Loucy (cell line): ENCODE measurements at regions not wholly inside any gene's neighbourhood (a gene's known extent, or its start where the extent isn't known, plus 50 kb on each side); places are given as distances from the start of the nearest gene placed in this dataset.

ENCODE experiments used
- H2AFZ ChIP-seq: fragments of 200-600 bp; sonication (generic); 2 replicates; pipeline ENCODE4 v1.6.0; 2016; ENCODE audit warnings: antibody characterized with exemption, mild to moderate bottlenecking, low read length, moderate library complexity
- H3F3A ChIP-seq: fragments of 200-600 bp; 2 replicates; pipeline ENCODE4 v1.6.0; 2016; ENCODE audit warnings: antibody characterized with exemption, low read depth, mild to moderate bottlenecking
- H3K27me3 ChIP-seq: fragments of 200-600 bp; sonication (generic); 2 replicates; pipeline ENCODE4 v1.6.1; 2014; ENCODE audit warnings: low read length, mild to moderate bottlenecking; ENCODE audit not compliant: insufficient read depth, poor library complexity, severe bottlenecking
- H3K36me3 ChIP-seq: fragments of 200-600 bp; sonication (generic); 2 replicates; pipeline ENCODE4 v1.6.1; 2016; ENCODE audit warnings: low read length; ENCODE audit not compliant: insufficient read depth
- H3K4me1 ChIP-seq: fragments of 200-600 bp; sonication (generic); 2 replicates; pipeline ENCODE4 v1.5.1; 2014; ENCODE audit warnings: low read length, mild to moderate bottlenecking; ENCODE audit not compliant: insufficient read depth, poor library complexity, severe bottlenecking
- H3K4me2 ChIP-seq: fragments of 200-600 bp; sonication (generic); 2 replicates; pipeline ENCODE4 v1.6.0; 2014; ENCODE audit warnings: antibody characterized with exemption, low read length, low read depth, mild to moderate bottlenecking; ENCODE audit not compliant: poor library complexity, severe bottlenecking
- H3K4me3 ChIP-seq: fragments of 200-600 bp; sonication (generic); 2 replicates; pipeline ENCODE4 v1.5.1; 2014; ENCODE audit warnings: low read length, mild to moderate bottlenecking, mixed read lengths; ENCODE audit not compliant: poor library complexity, severe bottlenecking
- H3K79me2 ChIP-seq: fragments of 200-600 bp; sonication (generic); 2 replicates; pipeline ENCODE4 v1.6.1; 2014; ENCODE audit warnings: low read length; ENCODE audit not compliant: insufficient read depth
- H3K9ac ChIP-seq: fragments of 200-600 bp; sonication (generic); 2 replicates; pipeline ENCODE4 v1.6.0; 2014; ENCODE audit warnings: mild to moderate bottlenecking, low read depth, low read length, moderate library complexity; ENCODE audit not compliant: poor library complexity, severe bottlenecking
- H3K9me2 ChIP-seq: fragments of 200-600 bp; sonication (generic); replicated peaks from 2 replicates; pipeline ENCODE4 v1.6.1; 2016; ENCODE audit warnings: low read depth, low read length, mixed read lengths
- H3K9me3 ChIP-seq: fragments of 200-600 bp; sonication (generic); 2 replicates; pipeline ENCODE4 v1.6.1; 2014; ENCODE audit warnings: mild to moderate bottlenecking, antibody characterized with exemption, low read length, low read depth; ENCODE audit not compliant: insufficient read depth
- H4K20me1 ChIP-seq: fragments of 200-600 bp; sonication (generic); 2 replicates; pipeline ENCODE4 v1.6.0; 2014; ENCODE audit warnings: antibody characterized with exemption, low read length, mild to moderate bottlenecking; ENCODE audit not compliant: insufficient read depth, poor library complexity, severe bottlenecking
- CTCF ChIP-seq: fragments of 200-600 bp; sonication (generic); conservative IDR thresholded peaks from 2 replicates; pipeline ENCODE4 v1.5.1; 2014; ENCODE audit warnings: mild to moderate bottlenecking, antibody characterized with exemption, low read length
- EZH2phosphoT487 ChIP-seq: fragments of 200-600 bp; IDR thresholded peaks from 2 replicates; pipeline ENCODE4 v1.6.1; 2018; ENCODE audit warnings: antibody characterized with exemption, mild to moderate bottlenecking, moderate library complexity, borderline replicate concordance

GRCh38 chr2:15828576-15828975 lies 111.8 kb upstream of the MYCN start:
- Histone ChIP-seq H2AFZ (no peak overlapping the region), H3K9me2 (no peaks in the 10 kb centered on the region), H4K20me1 (no peaks in the 10 kb centered on the region), H3K9ac (no peak overlapping the region), H3K4me1 (no peaks in the 10 kb centered on the region), H3K36me3 (no peaks in the 10 kb centered on the region), H3K9me3 (no peaks in the 10 kb centered on the region), H3K4me2 (no peak overlapping the region), H3K79me2 (no peaks in the 10 kb centered on the region), H3F3A (no peaks in the 10 kb centered on the region), H3K27me3 (no peaks in the 10 kb centered on the region), H3K4me3 (no peak overlapping the region)
- no peak for TF ChIP-seq EZH2phosphoT487
- no peak for TF ChIP-seq CTCF

DNA sequence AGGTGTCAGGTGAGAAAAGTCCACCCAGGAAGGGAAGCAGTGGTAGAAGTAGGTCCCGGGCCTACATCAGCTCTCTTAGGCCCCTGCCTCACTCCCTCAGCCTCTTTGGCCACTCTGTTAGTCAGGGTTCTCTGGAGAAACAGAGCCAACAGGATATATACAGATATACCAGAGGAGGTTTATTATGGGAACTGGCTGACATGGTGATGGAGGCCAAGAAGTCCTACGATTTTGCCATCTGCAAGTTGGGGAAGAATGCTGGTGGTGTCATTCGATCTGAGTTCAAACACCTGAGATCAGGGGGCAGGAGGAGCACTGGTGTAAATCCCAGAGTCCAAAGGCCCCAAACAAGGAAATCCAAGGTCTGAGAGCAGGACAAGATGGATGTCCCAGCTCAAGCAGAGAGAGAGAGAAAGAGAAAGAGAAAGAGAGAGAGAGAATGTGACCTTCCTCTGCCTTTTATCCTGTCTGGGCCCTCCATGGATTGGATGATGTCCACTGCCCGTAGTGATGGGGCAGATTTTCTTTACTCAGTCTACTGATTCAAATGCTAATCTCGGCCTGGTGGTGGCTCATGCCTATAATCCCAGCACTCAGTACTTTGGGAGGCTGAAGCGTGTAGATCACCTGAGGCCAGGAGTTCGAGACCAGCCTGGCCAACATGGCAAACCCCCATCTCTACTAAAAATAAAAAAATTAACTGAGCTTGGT lies 111.1 kb upstream of the MYCN start:
- H2AFZ ChIP-seq: no peak overlapping the region
- TF ChIP-seq CTCF: no peak

DNA sequence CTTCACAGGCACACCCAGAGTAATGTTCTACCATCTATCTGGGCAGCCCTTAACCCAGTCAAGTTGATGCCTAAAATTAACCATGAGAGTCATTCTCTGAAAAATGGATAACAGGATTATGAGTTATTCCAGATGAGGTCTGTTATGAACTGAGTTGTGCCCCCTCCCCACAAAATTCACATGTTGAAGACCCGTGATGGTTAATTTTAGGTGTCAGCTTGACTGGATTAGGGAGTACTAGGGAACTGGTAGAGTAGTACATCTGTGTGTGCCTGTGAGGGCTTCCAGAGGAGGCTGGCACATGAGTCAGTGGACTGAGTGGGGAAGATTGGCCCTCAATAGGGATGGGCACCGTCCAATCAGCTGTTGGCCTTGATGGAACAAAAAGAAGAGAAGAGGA lies 110.4 kb upstream of the MYCN start:
- H4K20me1 ChIP-seq: no peaks in the 10 kb centered on the region
- no peaks in the 10 kb centered on the region for H3K4me1 ChIP-seq
- no peak overlapping the region for H2AFZ ChIP-seq
- no peaks in the 10 kb centered on the region for H3F3A ChIP-seq
- no peak for TF ChIP-seq EZH2phosphoT487
- TF ChIP-seq CTCF: no peak
- no peaks in the 10 kb centered on the region for H3K9me2 ChIP-seq
- H3K9ac ChIP-seq: no peak overlapping the region
- no peaks in the 10 kb centered on the region for H3K36me3 ChIP-seq
- H3K9me3 ChIP-seq: no peaks in the 10 kb centered on the region
- no peak overlapping the region for H3K4me2 ChIP-seq
- H3K27me3 ChIP-seq: no peaks in the 10 kb centered on the region
- H3K79me2 ChIP-seq: no peaks in the 10 kb centered on the region
- H3K4me3 ChIP-seq: no peak overlapping the region

More for the DNA sequence above, 111.1 kb upstream of the MYCN start:
- H4K20me1 ChIP-seq: no peaks in the 10 kb centered on the region
- no peaks in the 10 kb centered on the region for H3F3A ChIP-seq
- no peak overlapping the region for H3K9ac ChIP-seq
- H3K79me2 ChIP-seq: no peaks in the 10 kb centered on the region
- H3K27me3 ChIP-seq: no peaks in the 10 kb centered on the region
- H3K4me1 ChIP-seq: no peaks in the 10 kb centered on the region
- H3K4me3 ChIP-seq: no peak overlapping the region
- H3K9me2 ChIP-seq: no peaks in the 10 kb centered on the region
- H3K4me2 ChIP-seq: no peak overlapping the region
- H3K9me3 ChIP-seq: no peaks in the 10 kb centered on the region
- H3K36me3 ChIP-seq: no peaks in the 10 kb centered on the region
